ENCODE measurements at regions not wholly inside any gene's neighbourhood (a gene's known extent, or its start where the extent isn't known, plus 50 kb on each side); places are given as distances from the start of the nearest gene placed in this dataset.

DNA sequence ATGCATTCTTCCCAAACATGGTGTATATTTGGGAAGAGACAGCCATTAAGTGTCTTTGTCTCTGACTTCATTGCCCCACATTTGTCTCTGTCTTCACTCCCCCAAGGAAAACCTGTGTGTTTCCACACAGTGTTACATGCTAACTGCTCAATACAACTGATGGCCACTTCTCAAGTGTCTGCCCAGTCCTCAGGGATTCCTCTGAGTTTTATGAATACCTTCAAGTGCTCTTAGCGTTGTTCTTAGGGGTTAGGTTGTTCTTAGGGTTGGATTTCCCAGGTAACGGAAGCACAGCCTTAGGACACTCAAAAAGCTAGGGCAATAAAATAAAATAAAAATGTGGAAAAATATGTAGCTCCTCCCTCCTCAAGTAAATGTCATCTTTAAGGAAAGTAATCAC, 64.7 kb upstream of the PLAC8 start:
- TF ChIP-seq ZNF8 (CRISPR knock-in tag; IDR thresholded peaks at IDR 0.05) (no peak), TOX (CRISPR knock-in tag; IDR thresholded peaks at IDR 0.05; ENCODE audit: borderline replicate concordance) (no peak), OSR1 (CRISPR knock-in tag; IDR thresholded peaks at IDR 0.05) (no peak), ISL1 (CRISPR knock-in tag; IDR thresholded peaks at IDR 0.05) (no peak)
- TF ChIP-seq, protein P1, sequence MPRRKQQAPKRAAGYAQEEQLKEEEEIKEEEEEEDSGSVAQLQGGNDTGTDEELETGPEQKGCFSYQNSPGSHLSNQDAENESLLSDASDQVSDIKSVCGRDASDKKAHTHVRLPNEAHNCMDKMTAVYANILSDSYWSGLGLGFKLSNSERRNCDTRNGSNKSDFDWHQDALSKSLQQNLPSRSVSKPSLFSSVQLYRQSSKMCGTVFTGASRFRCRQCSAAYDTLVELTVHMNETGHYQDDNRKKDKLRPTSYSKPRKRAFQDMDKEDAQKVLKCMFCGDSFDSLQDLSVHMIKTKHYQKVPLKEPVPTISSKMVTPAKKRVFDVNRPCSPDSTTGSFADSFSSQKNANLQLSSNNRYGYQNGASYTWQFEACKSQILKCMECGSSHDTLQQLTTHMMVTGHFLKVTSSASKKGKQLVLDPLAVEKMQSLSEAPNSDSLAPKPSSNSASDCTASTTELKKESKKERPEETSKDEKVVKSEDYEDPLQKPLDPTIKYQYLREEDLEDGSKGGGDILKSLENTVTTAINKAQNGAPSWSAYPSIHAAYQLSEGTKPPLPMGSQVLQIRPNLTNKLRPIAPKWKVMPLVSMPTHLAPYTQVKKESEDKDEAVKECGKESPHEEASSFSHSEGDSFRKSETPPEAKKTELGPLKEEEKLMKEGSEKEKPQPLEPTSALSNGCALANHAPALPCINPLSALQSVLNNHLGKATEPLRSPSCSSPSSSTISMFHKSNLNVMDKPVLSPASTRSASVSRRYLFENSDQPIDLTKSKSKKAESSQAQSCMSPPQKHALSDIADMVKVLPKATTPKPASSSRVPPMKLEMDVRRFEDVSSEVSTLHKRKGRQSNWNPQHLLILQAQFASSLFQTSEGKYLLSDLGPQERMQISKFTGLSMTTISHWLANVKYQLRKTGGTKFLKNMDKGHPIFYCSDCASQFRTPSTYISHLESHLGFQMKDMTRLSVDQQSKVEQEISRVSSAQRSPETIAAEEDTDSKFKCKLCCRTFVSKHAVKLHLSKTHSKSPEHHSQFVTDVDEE (CRISPR knock-in tag; IDR thresholded peaks at IDR 0.05), result no peak
